ENCODE measurements at regions not wholly inside any gene's neighbourhood (a gene's known extent, or its start where the extent isn't known, plus 50 kb on each side); places are given as distances from the start of the nearest gene placed in this dataset.

- TF ChIP-seq ZFX (IDR thresholded peaks at IDR 0.05): no peak
- no peak for TF ChIP-seq CTCF (conservative IDR thresholded peaks at IDR 0.05)
- no peak overlapping the region for H3K27ac ChIP-seq
Observed at GRCh38 chr10:2476812-2477553, 590.4 kb upstream of the PFKP start.

DNA sequence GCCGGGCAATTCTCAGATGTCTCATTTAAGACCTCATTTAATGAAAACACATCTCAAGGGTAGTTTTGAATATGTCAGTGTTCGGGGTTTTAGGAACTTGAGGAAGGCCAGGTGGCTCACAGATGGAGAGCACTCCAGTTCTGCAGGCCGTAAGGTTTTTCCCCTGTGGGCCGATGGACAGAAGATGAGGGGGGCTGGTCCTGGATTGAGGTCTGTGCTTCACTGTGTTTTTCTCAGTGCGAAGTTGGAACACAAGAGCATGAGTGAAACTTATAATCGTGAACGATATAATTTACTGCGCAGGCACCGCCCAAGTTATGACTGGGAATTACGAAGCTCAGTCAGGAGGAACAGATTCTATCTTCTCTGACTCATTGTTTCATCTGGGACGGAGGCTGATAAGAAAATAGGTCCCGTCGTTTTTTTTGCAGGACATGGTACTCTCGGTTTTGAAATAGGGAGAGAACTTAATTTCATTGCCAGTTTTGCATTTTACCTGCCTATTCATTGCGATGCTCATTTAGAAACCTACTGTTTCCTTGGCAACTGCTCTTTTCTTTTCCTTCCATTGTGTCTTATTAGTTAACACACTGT lies 591.0 kb upstream of the PFKP start:
- H3K27ac ChIP-seq: no peak overlapping the region
- TF ChIP-seq ZFX (IDR thresholded peaks at IDR 0.05) (no peak), CTCF (conservative IDR thresholded peaks at IDR 0.05) (no peak)

DNA sequence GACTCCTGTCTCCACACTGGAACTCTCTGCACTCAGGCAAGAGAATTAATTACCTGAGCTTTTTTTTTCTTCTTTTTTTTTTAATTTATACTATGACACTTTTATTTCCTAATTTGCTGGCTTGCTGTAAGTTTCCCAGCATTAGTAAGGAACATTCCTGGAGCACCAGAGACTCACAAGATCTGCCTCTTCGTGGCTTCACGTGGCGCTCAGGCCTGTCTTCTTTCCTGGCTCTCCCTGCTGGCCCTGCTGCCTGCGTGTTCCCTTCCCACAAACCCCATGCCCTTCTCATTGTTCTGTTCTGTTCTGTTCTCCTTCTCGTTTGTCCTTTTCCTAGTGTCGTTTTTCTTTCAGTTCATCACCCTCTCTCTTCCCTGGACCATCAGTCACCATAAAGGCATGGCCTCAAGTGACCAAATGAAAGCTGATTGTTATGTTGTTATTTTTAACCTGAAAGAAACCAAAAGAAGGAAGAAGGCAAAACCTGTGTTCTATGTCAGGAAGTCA lies 591.6 kb upstream of the PFKP start:
- H3K27ac ChIP-seq: no peak overlapping the region
- TF ChIP-seq ZFX (IDR thresholded peaks at IDR 0.05): no peak
- no peak for TF ChIP-seq CTCF (conservative IDR thresholded peaks at IDR 0.05)

- H3K27ac ChIP-seq: no peak overlapping the region
Observed at GRCh38 chr10:2471811-2472210, 595.5 kb upstream of the PFKP start.

GRCh38 chr10:2469802-2470201 lies 597.5 kb upstream of the PFKP start:
- no peak for TF ChIP-seq ZFX (IDR thresholded peaks at IDR 0.05)
- no peak for TF ChIP-seq CTCF (conservative IDR thresholded peaks at IDR 0.05)
- H3K27ac ChIP-seq: no peak overlapping the region

More at GRCh38 chr10:2471811-2472210, 595.5 kb upstream of the PFKP start:
- TF ChIP-seq ZFX (IDR thresholded peaks at IDR 0.05): no peak
- TF ChIP-seq CTCF (conservative IDR thresholded peaks at IDR 0.05): no peak

DNA sequence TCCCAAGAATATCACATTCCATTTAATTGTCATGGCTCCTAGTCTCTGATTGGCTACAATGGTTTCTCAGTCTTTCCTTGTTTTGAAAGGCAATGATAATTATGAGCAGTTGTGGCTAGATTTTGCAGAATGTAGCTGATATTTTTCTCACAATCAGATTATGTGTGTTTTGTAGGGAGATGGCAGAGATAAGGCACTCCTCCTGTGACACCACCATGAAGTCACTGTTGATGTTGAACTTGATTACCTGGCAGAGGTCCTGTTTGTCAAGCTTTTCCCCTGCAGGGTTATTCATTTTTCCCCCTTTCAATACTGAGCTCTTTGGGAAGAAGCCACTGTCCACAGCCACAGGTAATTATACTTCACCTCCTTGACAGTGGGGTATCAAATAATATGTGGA lies 602.9 kb upstream of the PFKP start:
- H3K27ac ChIP-seq: no peak overlapping the region
- TF ChIP-seq ZFX (IDR thresholded peaks at IDR 0.05) (no peak), CTCF (conservative IDR thresholded peaks at IDR 0.05) (no peak)

GRCh38 chr10:2463316-2463715 lies 604.0 kb upstream of the PFKP start:
- TF ChIP-seq ZFX (IDR thresholded peaks at IDR 0.05) (no peak), CTCF (conservative IDR thresholded peaks at IDR 0.05) (no peak)
- no peak overlapping the region for H3K27ac ChIP-seq

Data from C4-2B (cell line).